Liver (tissue), 8 donors: ENCODE measurements at regions not wholly inside any gene's neighbourhood (a gene's known extent, or its start where the extent isn't known, plus 50 kb on each side); places are given as distances from the start of the nearest gene placed in this dataset.

Experiments
- DNase-seq: peaks from one replicate; pipeline ENCODE4 v3.0.0-alpha.2; 2017; ENCODE audit warnings: low spot score
- H3K27ac ChIP-seq, 2 donors: one replicate each; pipeline ENCODE4 v1.7.0; 2013; ENCODE audit warnings: inconsistent platforms in 2 of 2, low read length in 2 of 2, control low read depth in 1 of 2, low read depth in 1 of 2, mild to moderate bottlenecking in 1 of 2
- H3K27me3 ChIP-seq, 4 donors: one replicate each; pipeline versions ENCODE4 v1.6.1 to v1.7.0; 2013; ENCODE audit warnings: low read length in 3 of 4, inconsistent platforms in 1 of 4, mild to moderate bottlenecking in 1 of 4, moderate library complexity in 1 of 4; ENCODE audit not compliant: control insufficient read depth in 4 of 4, insufficient read depth in 4 of 4
- H3K36me3 ChIP-seq, 4 donors: one replicate each; pipeline versions ENCODE4 v1.6.1 to v1.7.0; 2013; ENCODE audit warnings: low read length in 3 of 4, mild to moderate bottlenecking in 3 of 4, low read depth in 1 of 4, moderate library complexity in 1 of 4; ENCODE audit not compliant: control insufficient read depth in 4 of 4, insufficient read depth in 3 of 4
- H3K4me1 ChIP-seq, 4 donors: one replicate each; pipeline versions ENCODE4 v1.6.1 to v1.7.0; 2013; ENCODE audit warnings: low read length in 3 of 4, mild to moderate bottlenecking in 3 of 4, moderate library complexity in 1 of 4; ENCODE audit not compliant: control insufficient read depth in 4 of 4, insufficient read depth in 4 of 4
- H3K4me3 ChIP-seq, 3 donors: one replicate each; pipeline versions ENCODE4 v1.6.1 to v1.7.0; 2013; ENCODE audit warnings: low read length in 3 of 3, control low read depth in 1 of 3, low read depth in 1 of 3, mild to moderate bottlenecking in 1 of 3
- H3K9ac ChIP-seq, 2 donors: one replicate each; pipeline ENCODE4 v1.7.0; 2013; ENCODE audit warnings: low read length in 2 of 2, mild to moderate bottlenecking in 2 of 2, moderate library complexity in 2 of 2, control low read depth in 1 of 2, low read depth in 1 of 2
- H3K9me3 ChIP-seq, 4 donors: one replicate each; pipeline versions ENCODE4 v1.6.1 to v1.7.0; 2013; ENCODE audit warnings: low read length in 3 of 4; ENCODE audit not compliant: control insufficient read depth in 4 of 4
- ATF3 ChIP-seq: IDR thresholded peaks from 2 replicates; pipeline ENCODE4 v1.6.1; 2016; ENCODE audit warnings: antibody characterized with exemption
- CTCF ChIP-seq: fragments of 150-350 bp; IDR thresholded peaks from 2 replicates; pipeline ENCODE4 v1.5.1; 2017; ENCODE audit warnings: improper control_type of control experiment, low read depth, low read length; ENCODE audit not compliant: missing input control
- EGR1 ChIP-seq, 2 donors: IDR thresholded peaks; 2 replicates each; pipeline ENCODE4 v1.6.1; 2016 to 2018; ENCODE audit warnings: antibody characterized with exemption in 2 of 2, low read depth in 2 of 2
- FOXA1 ChIP-seq: IDR thresholded peaks from 2 replicates; pipeline ENCODE4 v1.6.1; 2016; ENCODE audit warnings: antibody characterized with exemption
- FOXA2 ChIP-seq: IDR thresholded peaks from 2 replicates; pipeline ENCODE4 v1.6.1; 2016; ENCODE audit warnings: antibody characterized with exemption
- GABPA ChIP-seq, 2 donors: IDR thresholded peaks in 1 of 2; conservative IDR thresholded peaks in 1 of 2; 2 replicates each; pipeline ENCODE4 v1.6.1; 2016; ENCODE audit warnings: antibody characterized with exemption in 2 of 2, mild to moderate bottlenecking in 1 of 2, moderate library complexity in 1 of 2
- HNF4A ChIP-seq, 2 donors: conservative IDR thresholded peaks; 2 replicates each; pipeline ENCODE4 v1.6.1; 2016; ENCODE audit warnings: antibody characterized with exemption in 2 of 2, mild to moderate bottlenecking in 2 of 2
- HNF4G ChIP-seq: IDR thresholded peaks from 2 replicates; pipeline ENCODE4 v1.6.1; 2016; ENCODE audit warnings: antibody characterized with exemption
- JUND ChIP-seq, 2 donors: IDR thresholded peaks; 2 replicates each; pipeline ENCODE4 v1.6.1; 2016; ENCODE audit warnings: antibody characterized with exemption in 2 of 2
- NR2F2 ChIP-seq: IDR thresholded peaks from 2 replicates; pipeline ENCODE4 v1.6.1; 2016; ENCODE audit warnings: antibody characterized with exemption
- RAD21 ChIP-seq, 2 donors: IDR thresholded peaks; 2 replicates each; pipeline ENCODE4 v1.6.1; 2016; ENCODE audit warnings: antibody characterized with exemption in 2 of 2, mild to moderate bottlenecking in 2 of 2
- REST ChIP-seq: IDR thresholded peaks from 2 replicates; pipeline ENCODE4 v1.6.1; 2016; ENCODE audit warnings: antibody characterized with exemption, mild to moderate bottlenecking
- RXRA ChIP-seq, 2 donors: IDR thresholded peaks; 2 replicates each; pipeline ENCODE4 v1.6.1; 2017 to 2018; ENCODE audit warnings: antibody characterized with exemption in 2 of 2, mild to moderate bottlenecking in 1 of 2
- SP1 ChIP-seq: IDR thresholded peaks from 2 replicates; pipeline ENCODE4 v1.6.1; 2018; ENCODE audit warnings: antibody characterized with exemption, mild to moderate bottlenecking
- TAF1 ChIP-seq: conservative IDR thresholded peaks from 2 replicates; pipeline ENCODE4 v1.6.1; 2016; ENCODE audit warnings: antibody characterized with exemption, mild to moderate bottlenecking
- YY1 ChIP-seq: IDR thresholded peaks from 2 replicates; pipeline ENCODE4 v1.6.1; 2016; ENCODE audit warnings: antibody characterized with exemption, mild to moderate bottlenecking
- ZBTB33 ChIP-seq: IDR thresholded peaks from 2 replicates; pipeline ENCODE4 v1.6.1; 2016; ENCODE audit warnings: antibody characterized with exemption
- WGBS: extraction: QIAGEN DNeasy Blood & Tissue Kit; methylation state at CpG from one replicate; pipeline ENCODE4 v1.1.7; 2013; 5-methylcytosine and 5-hydroxymethylcytosine counted together
- donor health status: healthy.
- donor health status: healthy.
- donor health status: healthy.
- donor health status: healthy.
- donor health status: healthy.

- DNase-seq = no peak
- WGBS = 98% methylated on average over 1 of the region's 1 CpG
Observed at GRCh38 chr11:95346265-95346664, 115.3 kb upstream of the SESN3 start.

GRCh38 chr11:95345651-95346050 is 114.6 kb upstream of the SESN3 start:
- H3K9me3 ChIP-seq = peaks cover 0 to 4% (median 0%) of the 10 kb centered on the region in 4 donors
- H3K4me1 ChIP-seq = peaks cover 0 to 8% (median 3%) of the 10 kb centered on the region in 4 donors
- H3K36me3 ChIP-seq = no peaks in the 10 kb centered on the region
- H3K27ac ChIP-seq = no peak overlapping the region
- H3K4me3 ChIP-seq = no peak overlapping the region
- DNase-seq = no peak
- TF ChIP-seq RXRA (IDR thresholded peaks at IDR 0.05) (no peak), HNF4G (no peak), JUND (IDR thresholded peaks at IDR 0.05) (no peak), FOXA1 (no peak), HNF4A (conservative IDR thresholded peaks at IDR 0.05) (no peak), GABPA (IDR thresholded peaks at IDR 0.05 in 1 of 2, conservative IDR thresholded peaks at IDR 0.05 in 1 of 2) (no peak), ZBTB33 (no peak), RAD21 (IDR thresholded peaks at IDR 0.05) (no peak), NR2F2 (no peak), SP1 (no peak), CTCF (no peak), FOXA2 (no peak), ATF3 (no peak), YY1 (no peak), TAF1 (no peak), REST (no peak), EGR1 (IDR thresholded peaks at IDR 0.05; ENCODE audit: low read depth in 2 of 2) (no peak)
- H3K9ac ChIP-seq = no peak overlapping the region
- no peaks in the 10 kb centered on the region for H3K27me3 ChIP-seq

More at GRCh38 chr11:95346265-95346664, 115.3 kb upstream of the SESN3 start:
- Histone ChIP-seq H3K4me1 (peaks cover 0 to 8% (median 3%) of the 10 kb centered on the region in 4 donors), H3K27ac (no peak overlapping the region), H3K27me3 (no peaks in the 10 kb centered on the region), H3K9me3 (peaks cover 0 to 4% (median 0%) of the 10 kb centered on the region in 4 donors), H3K9ac (no peak overlapping the region), H3K36me3 (no peaks in the 10 kb centered on the region), H3K4me3 (no peak overlapping the region)
- no peak for TF ChIP-seq ZBTB33
- no peak for TF ChIP-seq HNF4G
